PC-3 (cell line): ENCODE measurements at regions not wholly inside any gene's neighbourhood (a gene's known extent, or its start where the extent isn't known, plus 50 kb on each side); places are given as distances from the start of the nearest gene placed in this dataset.

Experiments used
- ATAC-seq: fragments of 200-7000 bp; cut with Tn5 transposase; 2 replicates; pipeline ENCODE4 v1.9.1; 2020; ENCODE audit warnings: mild to moderate bottlenecking, moderate library complexity
- BruUV-seq: library from RNA; stranded (reverse); fragments of 400-500 nt; replicated peaks from 2 replicates; lab custom pipeline; 2021; lab: Mats Ljungman, UMichigan
- CTCF ChIA-PET: fragments of 300-600 bp; sonication (Branson Sonifier 250); formaldehyde crosslinking; loops from one replicate; lab custom pipeline; 2022; ENCODE audit warnings: antibody characterized with exemption; lab: Charles Lee
- POLR2A ChIA-PET: fragments of 300-600 bp; sonication (Branson Sonifier 250); formaldehyde crosslinking; loops from one replicate; lab custom pipeline; 2022; ENCODE audit warnings: antibody characterized with exemption; ENCODE audit not compliant: unreplicated experiment; lab: Charles Lee
- DNase-seq: peaks from one replicate; pipeline ENCODE4 v3.0.0-alpha.2; 2015
- H2AFZ ChIP-seq: fragments of 300-600 bp; sonication (generic); 2 replicates; pipeline ENCODE4 v1.6.0; 2016; ENCODE audit warnings: antibody characterized with exemption, low read length
- H3F3A ChIP-seq: fragments of 300-600 bp; sonication (generic); one replicate; pipeline ENCODE4 v1.6.0; 2017; ENCODE audit warnings: antibody characterized with exemption, low read length, control low read depth, mild to moderate bottlenecking; ENCODE audit not compliant: unreplicated experiment
- H3K27ac ChIP-seq: fragments of 300-600 bp; sonication (generic); 2 replicates; pipeline ENCODE4 v1.5.1; 2016; ENCODE audit warnings: mild to moderate bottlenecking, low read length
- H3K27me3 ChIP-seq: fragments of 300-600 bp; sonication (generic); 2 replicates; pipeline ENCODE4 v1.6.1; 2016; ENCODE audit warnings: low read length, mixed read lengths
- H3K36me3 ChIP-seq: fragments of 300-600 bp; sonication (generic); 2 replicates; pipeline ENCODE4 v1.6.1; 2016; ENCODE audit warnings: low read depth, mixed run types, low read length, mixed read lengths
- H3K4me1 ChIP-seq: fragments of 300-600 bp; sonication (generic); 2 replicates; pipeline ENCODE4 v1.5.1; 2016; ENCODE audit warnings: low read length; ENCODE audit not compliant: insufficient read depth
- H3K4me2 ChIP-seq: fragments of 300-600 bp; sonication (generic); 2 replicates; pipeline ENCODE4 v1.6.0; 2016; ENCODE audit warnings: low read length
- H3K4me3 ChIP-seq: fragments of 300-600 bp; sonication (generic); 2 replicates; pipeline ENCODE4 v1.5.1; 2016; ENCODE audit warnings: mild to moderate bottlenecking, low read length, mixed read lengths
- H3K79me2 ChIP-seq: fragments of 300-600 bp; sonication (generic); 2 replicates; pipeline ENCODE4 v1.6.1; 2017; ENCODE audit warnings: low read length, mixed read lengths
- H3K9ac ChIP-seq: fragments of 300-600 bp; sonication (generic); 2 replicates; pipeline ENCODE4 v1.6.0; 2016; ENCODE audit warnings: mild to moderate bottlenecking, low read length
- H3K9me2 ChIP-seq: fragments of 300-600 bp; sonication (generic); replicated peaks from 2 replicates; pipeline ENCODE4 v1.6.1; 2016; ENCODE audit warnings: mixed run types, low read length, mixed read lengths
- H3K9me3 ChIP-seq: fragments of 300-600 bp; sonication (generic); 2 replicates; pipeline ENCODE4 v1.6.1; 2016; ENCODE audit warnings: low read length, mixed read lengths
- H4K20me1 ChIP-seq: fragments of 300-600 bp; sonication (generic); 2 replicates; pipeline ENCODE4 v1.6.1; 2016; ENCODE audit warnings: low read length, mixed read lengths
- CTCF ChIP-seq: fragments of 300-600 bp; sonication (generic); conservative IDR thresholded peaks from 2 replicates; pipeline ENCODE4 v1.5.1; 2017; ENCODE audit warnings: antibody characterized with exemption, low read depth, mild to moderate bottlenecking, low read length
- EZH2 ChIP-seq: fragments of 300-600 bp; sonication (generic); IDR thresholded peaks from one replicate; pipeline ENCODE4 v1.6.1; 2017; ENCODE audit warnings: antibody characterized with exemption, mild to moderate bottlenecking, low read length; ENCODE audit not compliant: unreplicated experiment
- EZH2phosphoT487 ChIP-seq: fragments of 300-600 bp; sonication (generic); IDR thresholded peaks from 2 replicates; pipeline ENCODE4 v1.6.1; 2018; ENCODE audit warnings: mild to moderate bottlenecking, antibody characterized with exemption, low read length, borderline replicate concordance
- intact Hi-C: fragments of 100-400 bp; cut with micrococcal nuclease; formaldehyde crosslinking; loops from 2 replicates; pipeline ENCODE4 v1.9.0; 2023

- ATAC-seq (peak; percentile 53), DNase-seq (peak; percentile 60)
- ChIA-PET CTCF (no interaction called here), POLR2A (interaction anchor here (0.7 kb wide), 1 partner anchor 222 kb away, joined by 6 read pairs; no protein-coding TSS in a partner anchor)
- Histone ChIP-seq H2AFZ (no peak overlapping the region), H3K9me3 (no peaks in the 10 kb centered on the region), H3F3A (peaks cover 3% of the 10 kb centered on the region), H3K9ac (peak overlapping the region; percentile 71), H3K36me3 (no peaks in the 10 kb centered on the region), H4K20me1 (no peaks in the 10 kb centered on the region), H3K27ac (peak overlapping the region; percentile 97), H3K4me2 (peak overlapping the region; percentile 74), H3K27me3 (no peaks in the 10 kb centered on the region), H3K4me3 (peak overlapping the region; percentile 51), H3K4me1 (peaks cover 50% of the 10 kb centered on the region), H3K79me2 (no peaks in the 10 kb centered on the region), H3K9me2 (no peaks in the 10 kb centered on the region)
- no peak for TF ChIP-seq CTCF
- no peak for TF ChIP-seq EZH2phosphoT487
- no peak for TF ChIP-seq EZH2
- intact Hi-C loops: no loop called here
- BruUV-seq: no TSS peak
Observed at GRCh38 chrX:34874763-34875162, 67.8 kb upstream of the FAM47B start.

- no peak overlapping the region for H2AFZ ChIP-seq
- TF ChIP-seq CTCF (no peak), EZH2phosphoT487 (no peak), EZH2 (no peak)
- no peaks in the 10 kb centered on the region for H3K27me3 ChIP-seq
- peak; percentile 81 for DNase-seq
- H3K4me3 ChIP-seq: peak overlapping the region; percentile 51
- POLR2A ChIA-PET: interaction anchor here (0.7 kb wide), 1 partner anchor 223 kb away, joined by 6 read pairs; no protein-coding TSS in a partner anchor
- peak overlapping the region; percentile 97 for H3K27ac ChIP-seq
- intact Hi-C loops: no loop called here
- no peaks in the 10 kb centered on the region for H3K79me2 ChIP-seq
- H3K9me2 ChIP-seq: no peaks in the 10 kb centered on the region
- CTCF ChIA-PET: no interaction called here
- peaks cover 51% of the 10 kb centered on the region for H3K4me1 ChIP-seq
- peak overlapping the region; percentile 71 for H3K9ac ChIP-seq
- BruUV-seq: no TSS peak
- ATAC-seq: peak; percentile 70
- H4K20me1 ChIP-seq: no peaks in the 10 kb centered on the region
- no peaks in the 10 kb centered on the region for H3K9me3 ChIP-seq
- H3K36me3 ChIP-seq: no peaks in the 10 kb centered on the region
- peaks cover 3% of the 10 kb centered on the region for H3F3A ChIP-seq
- H3K4me2 ChIP-seq: peak overlapping the region; percentile 74
Observed at GRCh38 chrX:34875204-34875603, 67.4 kb upstream of the FAM47B start.

- no peaks in the 10 kb centered on the region for H3K36me3 ChIP-seq
- ATAC-seq: no peak
- no TSS peak for BruUV-seq
- ChIA-PET POLR2A (no interaction called here), CTCF (interaction anchor here (0.6 kb wide), 1 partner anchor 22 kb away, joined by 3 read pairs; no protein-coding TSS in a partner anchor)
- H3K4me3 ChIP-seq: no peak overlapping the region
- H3K4me2 ChIP-seq: no peak overlapping the region
- H3K27ac ChIP-seq: no peak overlapping the region
- no peaks in the 10 kb centered on the region for H4K20me1 ChIP-seq
- H3F3A ChIP-seq: peaks cover 3% of the 10 kb centered on the region
- no peaks in the 10 kb centered on the region for H3K27me3 ChIP-seq
- H2AFZ ChIP-seq: no peak overlapping the region
- H3K9me3 ChIP-seq: no peaks in the 10 kb centered on the region
- no peak for TF ChIP-seq EZH2phosphoT487
- no peaks in the 10 kb centered on the region for H3K79me2 ChIP-seq
- H3K4me1 ChIP-seq: peaks cover 58% of the 10 kb centered on the region
- intact Hi-C loops: no loop called here
- no peak for DNase-seq
- H3K9me2 ChIP-seq: no peaks in the 10 kb centered on the region
- no peak overlapping the region for H3K9ac ChIP-seq
Observed at GRCh38 chrX:34877436-34877835, 65.2 kb upstream of the FAM47B start.
